Vagina (tissue), 2 donors: ENCODE measurements at regions not wholly inside any gene's neighbourhood (a gene's known extent, or its start where the extent isn't known, plus 50 kb on each side); places are given as distances from the start of the nearest gene placed in this dataset.

Source experiments
- CTCF ChIP-seq, 3 experiments: fragments of 450-650 bp in 2 of 3; fragments of 200-600 bp in 1 of 3; sonication (generic) in 1 of 3; IDR thresholded peaks; one replicate each; pipeline ENCODE4 v1.5.1; 2017 to 2019; ENCODE audit warnings: antibody characterized with exemption in 3 of 3, mild to moderate bottlenecking in 2 of 3, moderate library complexity in 2 of 3
- POLR2A ChIP-seq, 2 donors: fragments of 450-650 bp; IDR thresholded peaks; one replicate each; pipeline ENCODE4 v1.6.1; 2017; ENCODE audit warnings: antibody characterized with exemption in 2 of 2, mild to moderate bottlenecking in 2 of 2, moderate library complexity in 2 of 2
- POLR2AphosphoS5 ChIP-seq, 2 donors: sonication (generic); formaldehyde crosslinking; IDR thresholded peaks; one replicate each; pipeline ENCODE4 v1.9.0; 2017; ENCODE audit warnings: antibody characterized with exemption in 2 of 2, mild to moderate bottlenecking in 2 of 2, low read depth in 1 of 2; ENCODE audit not compliant: insufficient read depth in 1 of 2

DNA sequence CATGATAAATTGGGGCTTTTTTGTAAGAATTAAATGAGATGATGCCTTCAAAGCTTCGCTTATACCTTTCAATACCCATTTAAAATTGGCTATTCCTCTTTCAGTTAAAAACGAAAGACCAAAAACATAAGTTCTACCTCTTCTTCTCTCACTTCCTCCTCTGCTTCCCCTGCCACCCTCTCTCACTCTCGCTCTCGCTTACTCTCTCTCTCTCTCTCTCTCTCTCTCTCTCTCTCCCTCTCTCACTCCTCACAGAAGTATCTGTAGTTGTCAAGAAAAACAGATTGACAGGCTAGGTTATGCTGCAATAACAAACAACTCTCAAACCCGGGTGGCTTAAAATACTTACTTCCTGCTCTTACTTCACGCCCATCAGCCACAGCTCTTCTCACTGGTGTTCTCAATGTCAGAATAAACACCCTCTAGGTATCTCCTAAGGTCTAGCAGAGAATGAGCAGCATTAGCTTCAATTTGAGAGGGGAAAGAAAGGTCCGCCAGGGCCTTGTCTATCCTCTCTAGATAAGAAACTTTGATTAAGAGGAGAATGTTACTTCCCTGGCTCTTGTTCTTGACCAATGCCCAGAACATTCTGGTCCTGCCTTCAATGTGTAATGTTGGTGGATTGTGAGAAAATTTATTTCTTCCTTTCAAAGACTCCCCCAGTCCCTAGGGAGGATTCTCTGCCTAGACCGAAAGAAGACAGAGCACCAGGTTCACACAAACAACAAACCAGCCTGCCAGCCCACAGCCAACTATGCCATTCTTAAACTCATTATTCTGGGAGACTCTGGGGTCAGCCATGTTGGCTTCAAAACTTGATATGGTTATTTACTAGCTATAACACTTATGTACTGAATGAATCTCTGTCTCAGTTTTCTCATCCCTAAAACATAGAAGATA, 1028.7 kb downstream of the XPNPEP1 start:
- no peak for TF ChIP-seq POLR2A (IDR thresholded peaks at IDR 0.05)
- no peak for TF ChIP-seq CTCF (IDR thresholded peaks at IDR 0.05)
- TF ChIP-seq POLR2AphosphoS5 (IDR thresholded peaks at IDR 0.05; ENCODE audit: insufficient read depth in 1 of 2, low read depth in 1 of 2): no peak
